ENCODE measurements at regions not wholly inside any gene's neighbourhood (a gene's known extent, or its start where the extent isn't known, plus 50 kb on each side); places are given as distances from the start of the nearest gene placed in this dataset.
"Not testable (repeated sequence)": the region's sequence is repeated elsewhere in the genome, so short reads cannot be mapped to it uniquely, and the experiment has no call there.

- no peak overlapping the region for H3K27ac ChIP-seq
- no peak for DNase-seq
Measured at GRCh38 chr14:82689948-82690347, 1156.3 kb upstream of the SEL1L start.

GRCh38 chr14:82691191-82691590 is 1157.5 kb upstream of the SEL1L start:
- H3K9me3 ChIP-seq; H3K4me1 ChIP-seq; H3K27me3 ChIP-seq; H3K27ac ChIP-seq; in situ Hi-C loops (cut with MboI; ENCODE audit: low pct_ligation_motif_present in 1 of 4, low pct_unique_long_range_greater_than_20kb in 1 of 4, low sequenced_read_pairs in 3 of 4); H3K4me3 ChIP-seq; H3K36me3 ChIP-seq; intact Hi-C loops (cut with DNase I; ENCODE audit: low total_unique reads); DNase-seq: not testable (repeated sequence)

More at GRCh38 chr14:82689948-82690347, 1156.3 kb upstream of the SEL1L start:
- Histone ChIP-seq H3K4me3 (no peak overlapping the region), H3K27me3 (no peaks in the 10 kb centered on the region), H3K36me3 (no peaks in the 10 kb centered on the region), H3K9me3 (no peaks in the 10 kb centered on the region), H3K4me1 (no peaks in the 10 kb centered on the region)
- intact Hi-C loops (cut with DNase I; ENCODE audit: low total_unique reads) (no loop called here), in situ Hi-C loops (cut with MboI; ENCODE audit: low pct_ligation_motif_present in 1 of 4, low pct_unique_long_range_greater_than_20kb in 1 of 4, low sequenced_read_pairs in 3 of 4) (no loop called here)
- TF ChIP-seq EP300 (IDR thresholded peaks at IDR 0.05; ENCODE audit: low read depth) (no peak), POLR2A (IDR thresholded peaks at IDR 0.05) (no peak), CTCF (IDR thresholded peaks at IDR 0.05) (no peak), POLR2AphosphoS5 (IDR thresholded peaks at IDR 0.05) (no peak)
- WGBS, 2 donors (ENCODE audit: low coverage in 1 of 2), result 0 to 23% methylated on average over 1 of the region's 1 CpG

GRCh38 chr14:82694820-82695219 is 1161.2 kb upstream of the SEL1L start:
- no peaks in the 10 kb centered on the region for H3K27me3 ChIP-seq
- intact Hi-C loops (cut with DNase I; ENCODE audit: low total_unique reads) (no loop called here), in situ Hi-C loops (cut with MboI; ENCODE audit: low pct_ligation_motif_present in 1 of 4, low pct_unique_long_range_greater_than_20kb in 1 of 4, low sequenced_read_pairs in 3 of 4) (no loop called here)
- H3K27ac ChIP-seq, result no peak overlapping the region
- H3K4me1 ChIP-seq, result no peaks in the 10 kb centered on the region
- no peaks in the 10 kb centered on the region for H3K36me3 ChIP-seq
- TF ChIP-seq POLR2AphosphoS5 (IDR thresholded peaks at IDR 0.05), result no peak
- TF ChIP-seq EP300 (IDR thresholded peaks at IDR 0.05; ENCODE audit: low read depth), result no peak
- no peak for TF ChIP-seq CTCF (IDR thresholded peaks at IDR 0.05)
- no peak for TF ChIP-seq POLR2A (IDR thresholded peaks at IDR 0.05)
- WGBS, 2 donors (ENCODE audit: low coverage in 1 of 2), result 68 to 100% methylated on average over 1 to 4 of the region's 4 CpGs
- no peak for DNase-seq
- no peaks in the 10 kb centered on the region for H3K9me3 ChIP-seq
- no peak overlapping the region for H3K4me3 ChIP-seq

- TF ChIP-seq POLR2A (IDR thresholded peaks at IDR 0.05) (no peak), EP300 (IDR thresholded peaks at IDR 0.05; ENCODE audit: low read depth) (no peak), CTCF (IDR thresholded peaks at IDR 0.05) (no peak), POLR2AphosphoS5 (IDR thresholded peaks at IDR 0.05) (no peak)
- intact Hi-C loops (cut with DNase I; ENCODE audit: low total_unique reads), result no loop called here
- H3K27ac ChIP-seq, result no peak overlapping the region
- H3K4me3 ChIP-seq, result no peak overlapping the region
- in situ Hi-C loops (cut with MboI; ENCODE audit: low pct_ligation_motif_present in 1 of 4, low pct_unique_long_range_greater_than_20kb in 1 of 4, low sequenced_read_pairs in 3 of 4), result no loop called here
- no peaks in the 10 kb centered on the region for H3K4me1 ChIP-seq
- no peaks in the 10 kb centered on the region for H3K36me3 ChIP-seq
- H3K9me3 ChIP-seq, result peaks cover 0 to 5% of the 10 kb centered on the region in 2 donors
- WGBS, 2 donors (ENCODE audit: low coverage in 1 of 2), result 53 to 61% methylated on average over 4 of the region's 4 CpGs
- H3K27me3 ChIP-seq, result no peaks in the 10 kb centered on the region
- no peak for DNase-seq
Measured at GRCh38 chr14:82704218-82704617, 1170.6 kb upstream of the SEL1L start.

- 35 to 52% methylated on average over 2 to 4 of the region's 4 CpGs for WGBS, 2 donors (ENCODE audit: low coverage in 1 of 2)
- Histone ChIP-seq H3K27ac (no peak overlapping the region), H3K4me1 (no peaks in the 10 kb centered on the region), H3K4me3 (no peak overlapping the region), H3K36me3 (no peaks in the 10 kb centered on the region), H3K27me3 (no peaks in the 10 kb centered on the region), H3K9me3 (peaks cover 0 to 3% of the 10 kb centered on the region in 2 donors)
- TF ChIP-seq CTCF (IDR thresholded peaks at IDR 0.05) (peak; percentile 25 to 72 (median 55)), EP300 (IDR thresholded peaks at IDR 0.05; ENCODE audit: low read depth) (no peak), POLR2A (IDR thresholded peaks at IDR 0.05) (no peak), POLR2AphosphoS5 (IDR thresholded peaks at IDR 0.05) (no peak)
- in situ Hi-C loops (cut with MboI; ENCODE audit: low pct_ligation_motif_present in 1 of 4, low pct_unique_long_range_greater_than_20kb in 1 of 4, low sequenced_read_pairs in 3 of 4) (no loop called here), intact Hi-C loops (cut with DNase I; ENCODE audit: low total_unique reads) (no loop called here)
- DNase-seq, result peak; percentile 30
Measured at GRCh38 chr14:82710267-82710841, 1176.7 kb upstream of the SEL1L start.

Data from transverse colon (tissue), 4 donors.